DMS 273 (cell line): ENCODE measurements at regions not wholly inside any gene's neighbourhood (a gene's known extent, or its start where the extent isn't known, plus 50 kb on each side); places are given as distances from the start of the nearest gene placed in this dataset.

Source experiments
- DNase-seq: peaks from one replicate; lab custom pipeline; 2025; ENCODE audit not compliant: unreplicated experiment; lab: John Stamatoyannopoulos, UW

DNA sequence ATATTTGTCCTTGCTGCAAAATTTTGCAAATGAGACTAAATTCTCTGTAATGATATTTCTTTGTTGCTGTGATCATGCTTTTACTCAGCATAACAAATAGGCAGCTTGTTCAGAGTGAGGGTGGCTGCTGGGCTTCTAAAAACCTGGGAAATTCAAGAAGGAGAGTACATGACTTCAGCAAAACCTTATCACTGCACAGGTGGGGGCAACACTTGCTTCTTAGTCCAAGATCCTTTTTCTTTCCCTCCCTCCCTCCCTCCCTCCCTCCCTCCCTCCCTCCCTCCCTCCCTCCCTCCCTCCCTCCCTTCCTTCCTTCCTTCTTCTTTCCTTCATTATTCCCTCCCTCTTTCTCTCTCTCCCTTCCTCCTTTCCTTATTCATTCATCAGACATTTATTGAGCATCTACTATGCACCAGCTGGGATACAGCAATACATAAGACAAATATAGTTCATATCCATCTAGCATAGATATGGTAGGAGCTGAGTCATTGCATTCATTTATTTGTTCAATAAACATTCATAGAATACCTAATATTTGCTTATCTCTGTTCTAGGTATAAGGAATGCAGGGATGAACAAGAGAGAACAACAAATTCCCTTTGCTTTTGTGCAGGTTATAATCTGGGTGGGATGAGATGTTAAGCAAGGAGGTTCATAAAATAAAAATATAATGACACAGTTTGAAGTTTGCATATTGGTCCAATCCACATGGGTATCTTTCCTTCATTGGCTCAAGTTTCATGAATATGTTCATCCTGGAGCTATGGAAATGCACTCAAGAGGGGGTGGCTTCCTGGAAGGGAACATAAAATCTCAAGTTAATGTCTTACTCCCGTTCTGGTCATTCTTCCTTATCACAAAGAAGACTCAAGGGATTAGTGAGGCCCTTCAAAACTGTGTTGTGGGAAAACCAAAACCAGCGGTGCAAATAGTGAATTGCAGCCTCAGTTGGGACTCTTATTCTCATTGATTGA, 210.7 kb downstream of the PDCD6IP start:
- no peak for DNase-seq

DNA sequence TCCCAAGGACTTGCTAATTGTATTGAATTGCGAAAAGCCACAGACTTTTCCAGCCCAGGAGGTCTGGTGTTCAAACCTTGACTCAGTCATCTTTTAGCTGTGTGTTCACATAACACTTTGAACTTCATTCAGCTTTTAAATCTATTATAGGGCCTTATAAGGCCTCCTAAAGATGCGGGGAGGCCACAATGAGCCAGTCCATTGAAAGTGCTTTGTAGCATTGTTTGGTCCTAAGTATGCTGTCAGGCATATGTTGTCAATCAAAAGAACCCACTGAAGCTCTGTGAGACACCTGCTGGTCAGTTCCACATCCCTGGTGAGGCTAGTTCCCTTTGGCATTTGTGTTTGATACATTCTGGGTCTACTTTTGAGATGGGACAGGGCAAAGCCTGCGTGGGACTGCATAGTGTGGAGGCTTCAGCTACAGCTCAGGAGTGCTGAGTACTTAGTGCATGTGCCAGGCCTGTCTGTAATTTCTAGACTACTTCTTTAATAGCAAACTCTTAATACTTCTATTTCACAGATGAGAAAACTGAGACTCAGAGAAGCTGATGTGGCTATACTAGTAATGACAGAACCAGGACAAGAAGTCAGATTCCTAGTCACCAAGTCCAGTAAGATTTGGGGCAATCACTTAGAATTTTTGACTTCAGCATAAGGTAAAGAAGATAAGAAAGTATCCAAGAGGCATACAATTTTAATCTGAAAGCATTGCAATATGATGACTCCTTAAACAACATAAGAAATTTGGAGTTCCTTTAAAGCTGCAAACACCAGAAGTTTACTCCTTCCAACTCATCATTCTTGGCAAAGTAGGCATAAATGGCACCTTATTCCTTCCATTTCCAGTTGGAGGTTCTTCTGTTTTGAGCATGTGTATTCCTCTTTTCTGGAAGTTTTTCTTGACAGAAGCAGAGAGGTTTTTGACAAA, 213.0 kb downstream of the PDCD6IP start:
- DNase-seq, result peak; percentile 3

DNA sequence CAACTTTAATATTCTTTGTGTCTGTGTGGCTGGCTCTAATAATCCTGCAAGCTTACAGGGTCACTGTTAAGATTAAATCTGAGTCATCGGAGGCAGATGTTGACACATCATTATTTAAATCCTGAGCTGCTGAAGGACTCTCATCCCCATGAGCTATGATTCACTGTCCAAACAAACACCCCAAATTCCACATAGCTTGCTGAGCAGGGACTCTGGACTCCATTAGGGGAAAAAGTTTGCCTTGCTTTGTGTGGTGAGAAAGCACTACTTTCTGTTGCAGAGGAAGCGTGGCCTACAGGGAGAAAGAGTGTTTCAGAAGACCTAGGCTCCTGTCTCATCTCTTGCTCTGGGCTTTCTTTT, 213.7 kb downstream of the PDCD6IP start:
- DNase-seq, result peak; percentile 24

DNA sequence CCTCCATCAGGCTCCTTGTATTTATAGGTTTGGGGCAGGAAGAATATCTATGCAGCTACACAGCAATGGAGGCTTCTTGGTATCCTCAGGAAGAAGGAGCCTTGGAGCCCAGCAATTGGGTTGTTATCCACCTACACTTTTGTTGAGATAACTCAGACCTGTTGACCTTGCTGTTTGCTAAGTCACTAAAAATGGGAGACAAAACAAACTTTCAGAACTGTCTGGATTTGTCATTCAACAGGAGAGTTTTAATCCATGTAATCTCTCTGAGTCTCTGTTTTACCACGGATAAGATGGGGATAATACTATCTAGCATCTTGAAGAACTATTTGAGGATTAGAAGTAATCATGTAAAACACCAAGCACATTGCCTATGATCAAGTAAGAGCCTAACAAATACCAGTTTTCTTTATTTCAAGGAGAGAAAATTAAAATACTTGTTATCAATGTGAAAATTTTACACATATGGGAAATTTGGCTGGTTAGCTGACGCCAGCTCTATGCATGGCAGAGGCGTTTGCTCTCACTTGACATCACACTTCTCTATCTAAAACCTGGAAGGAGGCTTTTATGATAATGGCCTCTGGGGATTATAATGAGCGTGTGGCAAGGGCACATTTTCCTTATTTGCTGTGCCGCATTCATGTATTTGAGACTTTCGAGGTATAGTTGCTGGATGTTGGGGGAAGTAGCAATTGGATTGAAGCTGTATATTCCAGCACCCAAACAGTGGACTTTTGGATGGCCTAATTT, 215.6 kb downstream of the PDCD6IP start:
- no peak for DNase-seq

DNA sequence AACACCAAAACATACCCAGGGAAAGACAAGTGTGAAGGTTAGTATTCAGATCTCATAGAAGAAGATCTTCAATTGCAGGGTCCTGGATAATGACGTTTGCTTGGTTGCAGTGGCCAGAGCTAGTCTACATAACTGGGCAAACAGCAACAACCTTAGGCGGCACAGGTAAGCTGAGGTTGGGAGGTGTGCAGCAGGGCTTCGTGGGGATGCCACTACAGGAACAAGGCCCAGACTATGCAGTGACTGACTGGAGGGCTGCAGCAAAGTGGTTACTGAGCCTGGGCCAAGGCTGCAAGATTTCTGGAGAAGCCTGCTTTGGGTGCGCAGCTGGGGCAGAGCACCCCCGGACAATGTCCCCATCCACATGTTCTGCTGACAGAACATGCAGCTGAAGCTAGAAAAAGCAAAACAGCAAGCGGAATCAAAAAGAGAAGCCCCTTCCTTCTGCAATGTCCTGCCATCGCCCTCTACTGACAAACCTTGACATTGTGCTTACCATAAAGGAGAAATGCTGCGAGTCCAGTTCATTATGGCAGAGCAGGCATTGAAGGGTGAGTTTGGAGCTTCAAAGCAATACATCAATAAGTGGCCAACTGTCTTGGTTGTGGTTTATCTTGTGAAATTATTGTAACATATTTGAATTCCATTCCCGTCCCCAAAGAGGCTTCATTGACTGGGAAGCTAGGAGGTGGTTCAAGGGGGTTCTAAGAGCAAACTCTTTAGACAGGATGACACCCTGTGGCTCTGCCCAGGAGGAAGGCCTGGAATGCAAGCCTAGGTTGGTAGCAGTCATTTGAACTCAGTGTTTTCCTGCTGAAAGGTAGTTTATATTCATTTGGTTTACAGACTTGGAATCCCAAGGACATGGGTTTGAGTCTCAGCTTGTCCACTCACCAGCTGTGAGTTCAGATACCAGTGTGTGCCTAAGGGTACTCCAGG, 217.0 kb downstream of the PDCD6IP start:
- peak; percentile 11 for DNase-seq

DNA sequence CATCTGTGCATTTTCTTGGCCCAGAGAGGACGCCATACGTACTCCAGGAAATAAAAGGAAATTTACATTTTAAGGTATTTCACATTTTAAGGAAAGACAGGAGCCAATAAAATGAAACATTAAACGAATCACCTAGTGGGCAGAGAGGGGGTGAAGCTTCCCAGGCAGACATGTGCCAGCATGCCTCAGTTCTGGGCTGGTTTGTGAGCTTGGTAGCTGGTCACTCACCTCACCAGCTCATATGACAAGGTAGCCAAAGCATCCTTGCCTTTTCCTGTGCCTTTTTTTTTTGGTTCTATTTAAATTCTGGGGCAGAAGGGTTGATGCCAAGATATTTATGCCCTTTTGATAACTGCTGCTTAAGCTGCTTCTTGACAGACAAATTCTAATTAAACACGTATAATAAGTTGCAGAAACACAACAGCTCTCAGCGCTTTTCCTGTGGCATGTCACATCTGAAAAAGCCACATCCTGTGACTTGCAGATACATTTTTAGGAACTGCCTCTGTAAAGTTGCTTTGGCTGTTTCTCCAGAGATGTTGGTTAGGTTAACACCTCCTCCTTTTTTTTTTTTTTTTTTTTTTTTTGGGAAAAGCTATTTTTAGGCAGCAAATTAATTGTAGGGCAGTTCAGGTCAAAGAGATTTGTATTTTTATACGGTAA, 218.6 kb downstream of the PDCD6IP start:
- no peak for DNase-seq

DNA sequence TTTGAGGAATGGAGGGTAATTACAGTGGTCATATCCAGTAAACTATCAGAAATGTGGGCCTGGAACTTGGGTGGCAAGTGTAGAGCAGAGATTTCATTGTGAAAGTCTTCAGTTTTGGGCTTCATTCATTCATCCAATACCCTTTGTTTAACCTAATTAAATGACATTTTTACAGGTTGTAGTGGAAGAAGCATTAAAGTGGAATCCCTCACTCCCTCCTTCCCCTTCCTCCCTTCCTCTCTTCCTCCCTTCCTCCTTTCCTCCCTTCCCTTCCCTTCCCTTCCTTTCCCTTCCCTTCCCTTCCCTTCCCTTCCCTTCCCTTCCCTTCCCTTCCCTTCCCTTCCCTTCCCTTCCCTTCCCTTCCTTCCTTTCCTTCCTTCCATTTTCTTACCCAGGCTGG, 219.3 kb downstream of the PDCD6IP start:
- DNase-seq, result no peak

DNA sequence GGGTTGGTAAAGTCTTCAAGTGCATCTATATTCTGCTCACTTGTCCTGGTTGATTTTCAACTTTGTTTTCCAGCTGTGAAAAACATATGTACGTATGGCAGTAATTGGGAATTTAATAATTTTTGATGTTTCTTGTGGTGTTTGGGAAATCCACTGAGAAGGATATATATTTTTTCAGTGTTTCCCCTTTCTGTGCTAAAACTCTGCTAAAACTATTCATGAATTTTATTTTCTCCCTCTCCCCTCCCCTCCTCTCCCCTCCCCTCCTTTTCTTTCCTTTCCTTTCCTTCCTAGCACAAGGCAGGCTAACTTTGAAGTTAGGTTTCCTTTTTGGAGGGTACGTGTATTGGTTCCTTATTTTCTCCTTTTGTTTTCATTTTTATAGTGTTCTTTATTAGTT, 220.7 kb downstream of the PDCD6IP start:
- no peak for DNase-seq

DNA sequence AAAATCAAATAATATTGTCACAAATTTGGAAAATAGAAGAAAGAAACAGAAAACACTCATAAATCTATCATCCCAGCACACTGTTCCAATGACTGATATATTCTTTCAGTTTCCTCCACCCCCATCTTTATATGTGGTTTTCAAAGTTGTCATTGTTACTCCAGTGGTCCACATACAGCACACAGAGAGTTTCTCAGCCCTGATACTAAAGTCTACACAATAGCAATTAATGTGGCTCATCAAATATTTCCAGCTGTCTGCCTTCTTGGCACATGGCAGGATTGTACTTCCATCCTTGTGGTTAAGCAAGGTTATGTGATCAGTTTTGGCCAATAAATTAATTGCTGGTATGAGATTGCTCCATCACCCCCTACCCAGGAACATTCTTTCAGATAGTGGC, 221.7 kb downstream of the PDCD6IP start:
- DNase-seq, result no peak

DNA sequence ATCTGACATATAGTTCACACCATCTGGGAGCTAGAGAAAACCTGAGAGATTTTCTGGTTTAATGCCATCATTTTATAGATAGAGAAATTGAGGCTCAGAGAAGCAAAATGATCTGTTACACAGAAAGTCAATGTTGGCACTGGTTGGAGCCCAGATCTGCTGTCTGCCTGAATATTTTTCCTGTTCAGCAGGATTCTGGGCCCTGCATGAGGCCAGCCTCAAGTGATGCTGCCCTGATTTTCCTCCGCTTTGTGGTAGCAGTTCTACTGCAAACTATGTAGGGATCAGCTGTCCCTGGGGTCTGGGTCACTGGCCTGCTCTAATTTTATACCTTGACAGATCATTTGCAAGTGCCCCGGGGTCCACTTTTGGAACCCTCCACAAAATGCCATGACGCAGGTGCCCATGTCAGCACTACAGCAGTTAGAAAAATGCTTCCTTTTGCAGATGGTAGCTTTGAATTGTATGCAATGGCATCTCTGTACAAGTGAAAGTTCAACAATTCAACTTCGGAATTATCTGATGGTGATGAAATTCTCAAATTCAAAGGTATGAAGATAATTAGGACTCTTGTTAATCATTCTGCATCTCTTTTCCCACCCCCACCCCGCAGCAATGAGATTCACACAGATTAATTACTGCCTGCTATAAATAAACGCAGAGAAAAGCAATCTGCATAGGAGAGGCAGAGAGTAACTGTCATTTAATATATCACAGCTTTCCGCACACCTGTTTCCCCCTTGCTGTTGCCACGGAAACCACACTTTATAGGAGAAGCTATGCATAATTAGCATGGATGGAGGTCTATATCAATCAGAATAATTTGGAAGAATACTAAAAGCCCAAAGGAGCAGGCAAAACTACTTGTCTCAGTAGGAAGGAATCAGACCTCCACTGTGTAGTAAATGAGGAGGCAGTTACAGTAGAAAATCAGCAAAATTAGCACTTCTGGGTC, 222.6 kb downstream of the PDCD6IP start:
- peak; percentile 69 for DNase-seq

DNA sequence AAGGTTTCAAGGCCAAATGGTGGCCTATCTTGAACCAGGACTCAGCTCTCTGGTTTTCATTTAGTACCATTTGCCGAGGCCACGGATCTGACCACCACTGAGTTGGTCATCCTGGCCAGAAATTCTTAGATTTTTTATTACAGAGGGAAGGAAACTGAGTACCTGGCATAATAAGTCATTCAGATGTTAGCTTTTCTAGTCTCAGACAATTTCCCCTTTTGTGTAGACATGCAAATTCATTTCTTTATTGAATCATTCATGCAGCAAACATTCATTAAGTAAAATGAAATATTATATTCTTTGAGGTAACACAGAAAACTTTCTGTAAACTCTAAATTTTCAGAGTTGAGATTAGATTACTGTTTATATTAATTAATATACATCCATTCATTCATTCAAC, 223.7 kb downstream of the PDCD6IP start:
- no peak for DNase-seq

DNA sequence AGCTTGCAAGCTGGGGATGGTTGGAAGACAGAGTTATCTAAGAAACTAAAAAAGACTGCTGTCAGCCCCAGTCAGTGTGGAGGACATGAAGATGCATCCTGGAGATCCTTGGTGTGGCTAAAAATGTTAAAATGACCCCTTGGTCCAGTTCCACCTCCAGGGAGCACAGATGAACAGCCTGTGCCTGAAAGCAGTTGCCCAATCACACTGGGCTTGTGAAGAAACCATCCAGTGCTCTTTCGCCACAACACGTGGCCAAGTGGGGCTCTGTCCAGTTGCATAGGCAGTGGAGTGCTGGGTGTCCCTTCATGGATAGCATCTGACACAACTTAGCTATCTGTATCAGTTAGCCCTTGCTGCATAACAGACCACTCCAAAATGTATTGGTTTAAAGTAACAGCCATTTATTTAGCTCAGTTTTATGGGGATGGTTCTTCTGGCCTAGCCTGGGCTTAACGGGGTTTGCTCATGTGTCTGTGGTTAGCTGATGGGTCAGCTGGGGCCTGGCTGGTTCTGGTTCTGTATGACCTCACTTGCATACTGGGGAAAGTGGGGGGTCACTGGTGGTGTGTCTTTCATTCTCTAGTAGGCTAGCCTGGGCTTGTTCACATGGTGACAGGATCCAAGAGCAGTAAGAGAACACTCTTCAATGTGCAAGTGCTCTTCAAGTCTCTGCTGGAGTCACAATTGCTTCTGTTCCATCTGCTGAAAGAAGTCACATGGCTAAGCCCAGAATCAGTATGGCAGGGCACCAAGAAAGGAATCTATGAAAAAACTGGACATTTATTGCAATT, 226.2 kb downstream of the PDCD6IP start:
- no peak for DNase-seq

DNA sequence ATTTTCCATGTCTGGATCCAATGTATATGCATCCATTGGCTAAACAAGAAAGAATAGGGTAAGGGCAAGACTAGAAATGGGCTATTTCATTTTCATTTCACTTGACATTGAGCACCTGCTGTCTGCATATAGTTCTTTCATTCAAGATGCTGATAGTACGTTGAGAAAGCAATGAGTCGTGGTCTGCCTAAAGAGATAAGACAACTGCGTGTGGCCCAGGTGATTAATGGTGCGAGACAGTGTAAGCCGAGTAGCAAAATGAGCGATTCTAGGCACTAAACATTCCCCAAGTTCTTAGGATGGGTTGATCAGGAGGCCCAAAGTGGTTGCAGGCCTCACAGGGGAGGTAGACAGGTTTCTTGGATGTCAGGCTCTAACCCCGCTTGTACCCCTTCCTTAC, 235.4 kb downstream of the PDCD6IP start:
- no peak for DNase-seq

DNA sequence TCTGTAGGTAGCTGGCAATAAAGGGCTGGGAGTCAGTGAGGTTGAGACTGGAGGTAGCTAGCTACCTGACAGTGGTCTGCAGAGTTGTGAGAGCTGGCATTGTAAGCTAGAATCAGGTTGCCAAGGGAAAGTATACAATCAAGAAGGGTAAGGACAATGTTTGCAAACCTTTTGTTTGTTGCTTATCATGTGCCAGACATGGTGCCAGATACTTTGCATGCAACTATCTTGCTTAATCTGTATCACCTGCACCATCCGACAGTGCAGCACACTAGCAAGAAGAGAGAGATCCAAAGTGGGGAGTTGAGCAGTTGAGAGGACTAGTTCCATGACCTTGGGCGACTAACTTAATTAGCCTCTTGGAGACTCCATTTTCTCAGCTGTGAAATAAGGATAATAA, 236.4 kb downstream of the PDCD6IP start:
- no peak for DNase-seq

DNA sequence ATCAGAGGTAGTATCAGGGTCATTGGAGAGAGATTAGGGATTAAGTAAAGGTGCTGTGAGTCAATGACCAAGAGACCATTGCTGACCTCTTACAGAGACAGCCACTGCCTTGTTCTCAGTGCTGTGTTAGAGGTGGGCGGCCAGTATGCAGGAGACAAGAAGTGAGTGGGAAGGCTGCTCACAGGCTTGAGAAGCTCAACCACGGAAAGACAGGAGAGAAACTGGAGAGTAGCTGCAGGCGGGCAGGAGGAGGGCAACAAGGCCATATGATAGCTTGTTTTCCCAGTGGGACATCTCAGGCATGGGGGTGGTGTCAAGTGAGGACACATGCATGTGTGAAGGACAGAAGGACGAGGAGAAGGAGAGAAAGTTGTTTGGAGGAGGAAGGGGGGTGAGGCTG, 237.3 kb downstream of the PDCD6IP start:
- peak; percentile 11 for DNase-seq

DNA sequence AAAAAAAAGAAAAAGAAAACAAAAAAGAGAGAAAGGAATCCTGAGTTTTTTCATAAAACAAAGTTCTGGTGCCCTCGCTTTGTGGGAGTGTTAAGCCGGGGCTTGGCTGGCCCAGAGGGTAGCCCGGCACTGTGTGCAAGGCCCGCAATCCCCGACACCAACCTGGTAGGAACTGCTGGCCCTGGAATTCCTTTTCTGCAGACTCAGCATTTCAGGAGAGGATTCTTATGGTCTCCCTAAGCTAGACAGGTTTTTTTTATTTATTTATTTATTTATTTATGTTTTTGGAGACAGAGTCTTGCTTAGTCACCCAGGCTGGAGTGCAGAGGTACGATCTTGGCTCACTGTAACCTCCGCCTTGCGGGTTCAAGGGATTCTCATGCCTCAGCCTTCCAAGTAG, 238.8 kb downstream of the PDCD6IP start:
- no peak for DNase-seq

DNA sequence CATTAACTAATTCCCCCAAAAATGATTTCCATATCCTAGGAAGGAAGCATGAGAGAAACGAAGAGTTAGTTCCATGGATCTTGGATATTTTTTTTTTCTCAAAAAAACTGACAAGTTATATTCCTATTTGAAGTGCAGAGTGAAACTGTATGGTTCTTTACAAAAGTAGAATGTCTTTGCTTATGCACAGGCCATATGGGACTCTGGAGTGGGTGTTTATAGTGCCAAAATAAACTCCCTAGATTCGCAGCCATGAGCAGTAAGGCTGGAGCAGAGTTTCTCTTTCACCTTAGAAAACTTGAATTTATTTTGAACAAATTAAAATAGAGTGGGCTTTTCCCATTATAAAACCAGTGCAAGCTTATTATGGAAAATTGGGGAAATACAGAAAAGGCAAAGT, 239.7 kb downstream of the PDCD6IP start:
- peak; percentile 39 for DNase-seq

DNA sequence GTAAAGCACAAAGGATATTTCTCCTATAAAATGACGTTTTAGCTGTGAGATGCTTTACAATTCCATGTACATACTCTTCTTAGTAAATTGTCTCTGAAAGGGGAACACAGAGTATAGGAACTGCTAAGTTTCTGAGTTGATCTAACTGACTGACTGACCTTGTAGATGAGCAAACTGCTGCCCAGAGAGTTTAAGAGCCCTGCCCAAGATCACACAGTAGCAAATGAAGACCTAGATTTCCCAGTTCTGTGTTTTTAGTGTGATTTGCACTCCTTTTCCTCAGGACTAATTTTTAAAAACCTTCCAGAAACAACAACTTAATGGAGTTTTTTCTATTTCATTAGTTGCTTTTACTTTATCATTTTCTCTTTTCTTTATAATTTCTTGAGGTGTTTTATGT, 247.7 kb downstream of the PDCD6IP start:
- DNase-seq, result no peak
